NCI-H774 (cell line): ENCODE measurements at regions not wholly inside any gene's neighbourhood (a gene's known extent, or its start where the extent isn't known, plus 50 kb on each side); places are given as distances from the start of the nearest gene placed in this dataset.
"Not testable (repeated sequence)": the region's sequence is repeated elsewhere in the genome, so short reads cannot be mapped to it uniquely, and the experiment has no call there.

Experiments used
- DNase-seq: peaks from one replicate; lab custom pipeline; 2025; lab: John Stamatoyannopoulos, UW

DNA sequence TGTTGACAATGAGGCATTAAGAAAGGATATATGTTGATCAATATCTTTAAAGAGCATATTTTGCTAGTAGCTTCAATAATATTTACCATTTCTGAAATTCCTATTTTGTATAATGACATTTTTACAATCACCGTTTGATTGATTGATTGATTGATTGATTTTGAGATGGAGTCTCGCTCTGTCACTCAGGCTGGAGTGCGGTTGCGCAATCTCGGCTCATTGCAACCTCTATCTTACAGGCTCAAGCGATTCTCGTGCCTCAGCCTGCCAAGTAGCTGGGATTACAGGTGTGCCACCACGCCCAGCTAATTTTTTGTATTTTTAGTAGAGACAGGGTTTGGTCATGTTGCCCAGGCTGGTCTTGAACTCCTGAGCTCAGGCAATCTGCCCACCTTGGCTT, 150.9 kb upstream of the TEX13D start:
- not testable (repeated sequence) for DNase-seq

- no peak for DNase-seq
Observed at GRCh38 chrX:124190440-124190839, 142.0 kb upstream of the TEX13D start.

- no peak for DNase-seq
Observed at GRCh38 chrX:124194199-124194598, 138.3 kb upstream of the TEX13D start.

GRCh38 chrX:124194901-124195300, 137.6 kb upstream of the TEX13D start:
- no peak for DNase-seq

- no peak for DNase-seq
Observed at GRCh38 chrX:124203311-124203710, 129.1 kb upstream of the TEX13D start.

DNA sequence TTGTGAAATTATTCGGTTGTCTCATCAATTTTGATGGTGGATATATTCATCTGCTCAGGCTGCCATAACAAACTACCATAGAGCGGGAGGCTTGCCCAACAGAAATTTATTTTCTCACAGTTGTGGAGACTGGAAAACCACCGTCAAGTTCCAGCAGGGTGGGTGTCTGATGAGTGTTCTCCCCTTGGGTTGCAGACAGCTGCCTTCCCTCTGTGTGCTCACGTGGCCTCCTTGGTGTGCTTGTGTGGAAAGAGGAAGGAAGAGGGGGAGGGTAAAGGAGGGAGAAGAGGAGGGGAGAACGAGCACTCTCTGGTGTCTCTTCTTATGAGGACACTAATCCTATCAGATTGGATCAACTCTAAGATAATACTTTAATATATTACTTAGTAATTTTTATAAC, 123.8 kb upstream of the TEX13D start:
- DNase-seq: no peak

DNA sequence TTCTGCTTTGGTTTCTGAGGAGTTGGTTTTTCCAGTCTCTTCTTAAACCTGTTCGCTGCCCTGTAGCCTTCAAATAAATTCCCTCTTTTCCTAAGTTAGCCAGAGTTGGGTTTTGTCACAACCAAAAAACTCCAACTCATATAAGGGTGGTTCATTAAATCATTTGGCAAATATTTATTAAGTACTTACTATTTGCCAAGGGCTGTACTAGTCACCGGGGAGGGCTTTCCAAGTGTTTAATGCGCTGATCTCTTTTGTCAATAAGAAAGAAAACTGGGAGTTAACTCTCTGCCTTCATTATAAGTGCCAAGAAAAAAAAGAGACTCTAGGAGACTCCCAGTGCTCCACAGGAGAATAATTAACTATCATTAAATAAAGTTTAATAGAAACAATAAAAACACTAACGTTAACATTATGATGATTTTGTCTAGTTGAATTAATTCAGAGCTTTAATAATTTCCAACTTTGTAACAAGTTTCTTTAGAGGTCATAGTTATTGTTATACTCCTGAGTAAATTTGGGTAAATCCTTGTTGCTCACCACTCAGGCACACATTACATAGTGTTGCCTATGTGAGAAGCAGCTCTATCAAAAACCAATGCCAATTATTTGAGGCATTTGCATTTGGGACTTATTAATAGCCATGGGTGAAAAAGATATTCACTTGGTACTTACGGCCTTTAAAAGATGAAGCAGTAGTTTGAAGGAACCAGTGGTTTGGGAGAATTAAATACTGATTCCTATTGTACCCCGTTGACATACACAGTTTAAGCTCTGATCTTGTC, 122.5 kb upstream of the TEX13D start:
- DNase-seq: no peak

DNA sequence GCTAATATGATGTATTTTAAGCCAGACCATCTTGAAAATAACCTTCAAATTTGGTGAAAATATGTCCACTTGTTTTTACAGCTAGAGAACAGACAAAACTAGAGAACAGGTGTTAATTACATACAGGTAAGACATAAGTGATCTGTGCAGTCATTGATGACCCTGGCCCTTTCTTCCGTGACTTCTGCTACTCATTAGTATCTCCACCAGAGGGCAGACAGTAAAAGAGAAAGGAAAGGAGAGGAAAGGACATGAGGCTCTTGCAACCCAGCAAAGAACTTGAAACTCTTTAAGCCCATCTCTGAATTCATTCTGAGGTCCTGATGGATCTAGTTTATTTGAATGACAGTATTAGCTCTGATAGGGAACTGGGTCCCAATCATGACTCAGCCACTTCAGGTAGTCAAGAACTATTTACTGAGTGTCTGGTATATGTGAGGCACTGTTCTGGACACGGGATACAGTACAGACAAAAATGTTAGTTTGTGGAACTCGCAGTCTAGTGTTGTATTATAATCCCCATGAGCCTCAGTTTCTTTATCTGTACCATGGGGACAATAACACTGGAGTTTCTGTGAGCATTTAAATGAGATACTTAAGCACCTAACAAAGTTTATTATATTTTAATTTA, 121.0 kb upstream of the TEX13D start:
- DNase-seq: peak; percentile 29

- DNase-seq: no peak
Observed at GRCh38 chrX:124212622-124213021, 119.8 kb upstream of the TEX13D start.

GRCh38 chrX:124215786-124216185, 116.7 kb upstream of the TEX13D start:
- DNase-seq: no peak

GRCh38 chrX:124216396-124217115, 115.9 kb upstream of the TEX13D start:
- DNase-seq: no peak

GRCh38 chrX:124217304-124218251, 114.9 kb upstream of the TEX13D start:
- DNase-seq: no peak

GRCh38 chrX:124223524-124223923, 108.9 kb upstream of the TEX13D start:
- DNase-seq: no peak

- DNase-seq: no peak
Observed at GRCh38 chrX:124224528-124224927, 107.9 kb upstream of the TEX13D start.

GRCh38 chrX:124226129-124226528, 106.3 kb upstream of the TEX13D start:
- DNase-seq: no peak

DNA sequence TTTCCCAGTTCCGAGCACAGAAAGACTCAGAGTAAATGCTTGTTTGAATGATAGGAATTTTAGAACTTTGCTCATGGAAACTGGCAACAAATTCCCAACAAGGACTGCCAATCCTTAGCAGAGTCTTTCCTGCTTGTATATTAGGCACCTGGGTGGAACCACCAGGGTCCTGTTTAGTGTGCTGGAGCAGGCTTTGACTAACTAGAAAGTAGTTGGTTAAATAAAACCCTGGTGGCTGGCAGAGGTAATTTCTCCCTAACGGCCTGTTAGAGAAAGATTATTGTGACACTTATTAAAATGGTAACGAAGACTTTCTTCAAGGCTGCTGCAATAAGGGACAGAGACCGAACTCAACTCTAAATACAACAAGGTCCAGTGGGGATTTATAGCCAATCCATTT, 103.6 kb upstream of the TEX13D start:
- DNase-seq: no peak

DNA sequence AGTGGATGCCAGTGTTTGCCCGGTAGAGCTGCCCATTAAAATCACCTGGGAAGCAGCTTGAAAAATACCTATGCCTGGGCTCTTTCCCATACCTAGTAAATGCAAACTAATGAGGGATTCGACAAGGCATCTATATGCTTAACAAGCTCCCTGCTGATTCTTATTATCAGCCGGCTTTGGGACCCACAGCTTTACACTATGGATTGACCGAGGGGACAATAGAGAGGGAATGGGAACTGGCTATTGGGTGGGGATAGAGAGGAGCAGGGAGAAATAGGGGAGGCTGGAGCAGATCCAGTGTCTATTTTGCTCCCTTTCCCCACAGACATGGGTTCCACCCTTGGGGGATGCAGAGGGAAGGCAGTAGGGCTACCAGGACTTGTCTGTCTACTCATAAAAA, 103.1 kb upstream of the TEX13D start:
- DNase-seq: peak; percentile 24

GRCh38 chrX:124230655-124231450, 101.6 kb upstream of the TEX13D start:
- DNase-seq: no peak

DNA sequence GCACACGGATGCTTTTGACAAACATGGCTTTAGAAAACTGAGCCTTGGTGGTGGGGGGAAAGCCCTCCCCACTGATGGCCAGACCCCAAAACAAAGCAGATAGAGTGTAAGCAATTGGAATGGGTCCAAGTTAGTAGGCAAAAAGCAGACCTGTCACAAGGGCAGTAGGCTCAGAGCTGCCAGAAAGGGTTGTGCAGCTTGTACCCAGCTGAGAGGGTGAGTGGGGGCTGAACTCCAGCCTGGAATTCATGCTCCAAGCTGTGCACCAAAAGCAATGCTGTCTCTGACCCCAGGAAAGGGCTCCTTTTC, 101.1 kb upstream of the TEX13D start:
- DNase-seq: no peak

DNA sequence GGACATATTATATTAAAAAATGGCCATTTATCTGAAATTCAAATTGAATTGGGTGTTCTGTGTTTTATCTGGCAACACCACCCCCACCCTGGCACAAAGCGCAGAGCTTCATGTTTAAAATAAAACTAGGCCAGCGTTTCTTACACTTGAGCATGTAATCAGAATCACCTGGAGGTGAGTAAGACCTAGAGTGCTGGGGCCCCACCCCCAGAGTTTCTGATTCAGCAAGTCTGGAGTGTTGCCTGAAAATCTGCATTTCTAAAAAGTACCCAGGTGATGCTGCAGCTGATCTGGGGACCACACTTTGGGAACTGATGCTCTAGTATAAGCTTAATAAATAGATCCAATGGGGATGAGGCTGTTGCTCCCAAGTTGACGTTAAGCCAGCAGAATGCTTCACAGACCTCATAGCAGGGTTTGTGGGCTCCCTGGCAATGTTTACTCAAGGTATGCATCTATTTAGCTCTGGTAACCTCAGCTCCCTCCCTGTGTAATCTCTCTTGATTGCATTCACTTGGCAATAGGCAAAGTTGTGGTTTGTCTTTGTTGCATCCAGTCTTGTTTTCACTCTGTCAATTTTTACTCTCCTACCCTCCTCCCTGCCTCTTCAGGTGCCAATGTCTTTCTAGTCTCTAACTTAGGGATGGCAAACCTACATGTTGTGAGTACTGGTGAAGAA, 99.8 kb upstream of the TEX13D start:
- no peak for DNase-seq

GRCh38 chrX:124234348-124234747, 98.1 kb upstream of the TEX13D start:
- DNase-seq: no peak
